WTC11 (cell line): ENCODE measurements at regions not wholly inside any gene's neighbourhood (a gene's known extent, or its start where the extent isn't known, plus 50 kb on each side); places are given as distances from the start of the nearest gene placed in this dataset.

Source experiments
- ATAC-seq: fragments of 200-7000 bp; cut with Tn5 transposase; 2 replicates; pipeline ENCODE4 v1.10.0; 2021; ENCODE audit warnings: mild to moderate bottlenecking, moderate library complexity
- CTCF ChIA-PET: fragments of 300-600 bp; sonication (Branson Sonifier 250); formaldehyde crosslinking; loops from one replicate; lab custom pipeline; 2021; ENCODE audit warnings: antibody characterized with exemption; lab: Charles Lee
- POLR2A ChIA-PET: fragments of 350-600 bp; sonication (Branson Sonifier 250); formaldehyde crosslinking; loops from one replicate; lab custom pipeline; 2021; ENCODE audit warnings: antibody characterized with exemption; lab: Charles Lee
- DNase-seq: peaks from one replicate; pipeline ENCODE4 v3.0.0; 2021; ENCODE audit warnings: low spot score
- H3K27ac Mint-ChIP-seq: 2 replicates; pipeline ENCODE4 v1.8.0; 2021; ENCODE audit warnings: mixed read lengths
- H3K27me3 Mint-ChIP-seq: 2 replicates; pipeline ENCODE4 v1.8.0; 2021; ENCODE audit warnings: low read depth, mild to moderate bottlenecking, moderate library complexity, mixed read lengths
- H3K36me3 Mint-ChIP-seq: 2 replicates; pipeline ENCODE4 v1.8.0; 2021; ENCODE audit warnings: mixed read lengths
- H3K4me1 Mint-ChIP-seq: 2 replicates; pipeline ENCODE4 v1.8.0; 2022; ENCODE audit warnings: mixed read lengths
- H3K4me3 Mint-ChIP-seq: 2 replicates; pipeline ENCODE4 v1.8.0; 2021; ENCODE audit warnings: mild to moderate bottlenecking, moderate library complexity, mixed read lengths
- H3K9me3 Mint-ChIP-seq: 2 replicates; pipeline ENCODE4 v1.8.0; 2021; ENCODE audit warnings: mixed read lengths
- CBFB ChIP-seq: sonication (generic); formaldehyde crosslinking; IDR thresholded peaks from 2 replicates; pipeline ENCODE4 v1.8.1; 2022; ENCODE audit warnings: mild to moderate bottlenecking, low read depth, missing genetic modification reagents
- EMX1 ChIP-seq: fragments of 250-450 bp; sonication (Bioruptor Pico); IDR thresholded peaks from 2 replicates; pipeline ENCODE4 v1.8.0; 2021; ENCODE audit warnings: mild to moderate bottlenecking
- ETV6 ChIP-seq: sonication (generic); formaldehyde crosslinking; IDR thresholded peaks from 2 replicates; pipeline ENCODE4 v1.8.1; 2022; ENCODE audit warnings: mild to moderate bottlenecking, missing genetic modification reagents
- FOXJ3 ChIP-seq: sonication (generic); formaldehyde crosslinking; IDR thresholded peaks from 2 replicates; pipeline ENCODE4 v1.9.0; 2021; ENCODE audit warnings: missing genetic modification reagents, mild to moderate bottlenecking, borderline replicate concordance
- GRHL2 ChIP-seq: fragments of 250-450 bp; sonication (Bioruptor Pico); IDR thresholded peaks from 2 replicates; pipeline ENCODE4 v1.8.0; 2022; ENCODE audit warnings: mild to moderate bottlenecking, moderate library complexity; ENCODE audit not compliant: insufficient replicate concordance, severe bottlenecking
- IRF1 ChIP-seq: sonication (generic); formaldehyde crosslinking; IDR thresholded peaks from 2 replicates; pipeline ENCODE4 v1.8.0; 2023; ENCODE audit warnings: missing genetic modification reagents
- IRF2 ChIP-seq: sonication (generic); formaldehyde crosslinking; IDR thresholded peaks from 2 replicates; pipeline ENCODE4 v1.8.0; 2022; ENCODE audit warnings: low read depth, missing genetic modification reagents, borderline replicate concordance
- JUN ChIP-seq: sonication (generic); formaldehyde crosslinking; IDR thresholded peaks from 2 replicates; pipeline ENCODE4 v1.8.0; 2023; ENCODE audit warnings: mild to moderate bottlenecking, missing genetic modification reagents
- KAT7 ChIP-seq: sonication (generic); formaldehyde crosslinking; IDR thresholded peaks from 2 replicates; pipeline ENCODE4 v1.8.1; 2023; ENCODE audit warnings: missing genetic modification reagents, mild to moderate bottlenecking, borderline replicate concordance
- MAX ChIP-seq: sonication (generic); formaldehyde crosslinking; IDR thresholded peaks from 2 replicates; pipeline ENCODE4 v1.8.0; 2022; ENCODE audit warnings: mild to moderate bottlenecking, missing genetic modification reagents
- MLX ChIP-seq: sonication (generic); formaldehyde crosslinking; IDR thresholded peaks from 2 replicates; pipeline ENCODE4 v1.8.1; 2023; ENCODE audit warnings: mild to moderate bottlenecking, missing genetic modification reagents, moderate library complexity
- MXD4 ChIP-seq: fragments of 250-450 bp; sonication (Bioruptor Pico); IDR thresholded peaks from 2 replicates; pipeline ENCODE4 v1.8.0; 2021; ENCODE audit warnings: mild to moderate bottlenecking, moderate library complexity, borderline replicate concordance
- SOX15 ChIP-seq: fragments of 250-450 bp; sonication (Bioruptor Pico); IDR thresholded peaks from 2 replicates; pipeline ENCODE4 v1.9.0; 2021; ENCODE audit warnings: mild to moderate bottlenecking
- ZNF138 ChIP-seq: sonication (generic); formaldehyde crosslinking; conservative IDR thresholded peaks from 2 replicates; pipeline ENCODE4 v1.8.1; 2022; ENCODE audit warnings: mild to moderate bottlenecking, moderate library complexity, missing genetic modification reagents
- ZNF219 ChIP-seq: sonication (generic); formaldehyde crosslinking; IDR thresholded peaks from 2 replicates; pipeline ENCODE4 v1.8.0; 2023; ENCODE audit warnings: missing genetic modification reagents, mild to moderate bottlenecking, borderline replicate concordance
- ZNF232 ChIP-seq: sonication (generic); formaldehyde crosslinking; IDR thresholded peaks from 2 replicates; pipeline ENCODE4 v1.8.0; 2022; ENCODE audit warnings: mild to moderate bottlenecking, missing genetic modification reagents
- TF ChIP-seq, protein P1 (sequence below): sonication (generic); formaldehyde crosslinking; IDR thresholded peaks from 2 replicates; pipeline ENCODE4 v1.8.0; 2022; ENCODE audit warnings: missing genetic modification reagents
- TF ChIP-seq, protein P2 (sequence below): sonication (generic); formaldehyde crosslinking; IDR thresholded peaks from 2 replicates; pipeline ENCODE4 v1.8.1; 2022; ENCODE audit warnings: missing genetic modification reagents, borderline replicate concordance
- TF ChIP-seq, protein P3 (sequence below): fragments of 250-450 bp; sonication (Bioruptor Pico); IDR thresholded peaks from 2 replicates; pipeline ENCODE4 v1.9.0; 2021; ENCODE audit warnings: mild to moderate bottlenecking, borderline replicate concordance

GRCh38 chr2:58607448-58607847, 366.3 kb upstream of the FANCL start:
- no peak for ATAC-seq
- Mint-ChIP-seq H3K27ac (no peak overlapping the region), H3K27me3 (no peaks in the 10 kb centered on the region)

DNA sequence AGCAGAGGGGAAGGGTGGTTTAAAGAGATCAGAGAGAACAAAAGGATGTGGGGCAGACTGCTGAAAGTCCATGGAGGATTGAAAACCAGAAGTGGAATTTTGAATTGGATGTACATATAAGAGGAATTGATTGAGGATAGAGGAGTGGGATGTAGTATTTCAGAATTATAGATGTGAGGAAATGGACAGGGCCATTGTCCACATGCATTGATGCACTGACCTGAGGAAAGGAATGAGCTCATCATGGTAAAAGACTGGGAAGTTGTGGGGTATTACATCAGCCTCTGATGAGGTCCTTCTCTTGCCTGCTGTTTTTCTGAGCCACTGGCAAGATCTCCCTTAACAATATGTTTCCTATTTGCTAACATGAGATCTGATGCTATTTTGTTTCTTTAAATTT, 365.7 kb upstream of the FANCL start:
- ATAC-seq (no peak), DNase-seq (no peak)
- ChIA-PET POLR2A (no interaction called here), CTCF (interaction anchor here (1.7 kb wide), 1 partner anchor 13 kb away, joined by 8 read pairs; no protein-coding TSS in a partner anchor)
- no peak overlapping the region for H3K4me3 Mint-ChIP-seq
- no peaks in the 10 kb centered on the region for H3K36me3 Mint-ChIP-seq
- H3K9me3 Mint-ChIP-seq = no peaks in the 10 kb centered on the region
- peaks cover 10% of the 10 kb centered on the region for H3K4me1 Mint-ChIP-seq
- H3K27me3 Mint-ChIP-seq = no peaks in the 10 kb centered on the region
- no peak for TF ChIP-seq ZNF138 (CRISPR knock-in tag)
- TF ChIP-seq, protein P1, sequence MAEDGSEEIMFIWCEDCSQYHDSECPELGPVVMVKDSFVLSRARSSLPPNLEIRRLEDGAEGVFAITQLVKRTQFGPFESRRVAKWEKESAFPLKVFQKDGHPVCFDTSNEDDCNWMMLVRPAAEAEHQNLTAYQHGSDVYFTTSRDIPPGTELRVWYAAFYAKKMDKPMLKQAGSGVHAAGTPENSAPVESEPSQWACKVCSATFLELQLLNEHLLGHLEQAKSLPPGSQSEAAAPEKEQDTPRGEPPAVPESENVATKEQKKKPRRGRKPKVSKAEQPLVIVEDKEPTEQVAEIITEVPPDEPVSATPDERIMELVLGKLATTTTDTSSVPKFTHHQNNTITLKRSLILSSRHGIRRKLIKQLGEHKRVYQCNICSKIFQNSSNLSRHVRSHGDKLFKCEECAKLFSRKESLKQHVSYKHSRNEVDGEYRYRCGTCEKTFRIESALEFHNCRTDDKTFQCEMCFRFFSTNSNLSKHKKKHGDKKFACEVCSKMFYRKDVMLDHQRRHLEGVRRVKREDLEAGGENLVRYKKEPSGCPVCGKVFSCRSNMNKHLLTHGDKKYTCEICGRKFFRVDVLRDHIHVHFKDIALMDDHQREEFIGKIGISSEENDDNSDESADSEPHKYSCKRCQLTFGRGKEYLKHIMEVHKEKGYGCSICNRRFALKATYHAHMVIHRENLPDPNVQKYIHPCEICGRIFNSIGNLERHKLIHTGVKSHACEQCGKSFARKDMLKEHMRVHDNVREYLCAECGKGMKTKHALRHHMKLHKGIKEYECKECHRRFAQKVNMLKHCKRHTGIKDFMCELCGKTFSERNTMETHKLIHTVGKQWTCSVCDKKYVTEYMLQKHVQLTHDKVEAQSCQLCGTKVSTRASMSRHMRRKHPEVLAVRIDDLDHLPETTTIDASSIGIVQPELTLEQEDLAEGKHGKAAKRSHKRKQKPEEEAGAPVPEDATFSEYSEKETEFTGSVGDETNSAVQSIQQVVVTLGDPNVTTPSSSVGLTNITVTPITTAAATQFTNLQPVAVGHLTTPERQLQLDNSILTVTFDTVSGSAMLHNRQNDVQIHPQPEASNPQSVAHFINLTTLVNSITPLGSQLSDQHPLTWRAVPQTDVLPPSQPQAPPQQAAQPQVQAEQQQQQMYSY (CRISPR knock-in tag) = peak; percentile 59
- H3K27ac Mint-ChIP-seq = no peak overlapping the region

More at GRCh38 chr2:58607448-58607847, 366.3 kb upstream of the FANCL start:
- no peak overlapping the region for H3K4me3 Mint-ChIP-seq
- no peaks in the 10 kb centered on the region for H3K36me3 Mint-ChIP-seq
- no peak for DNase-seq
- H3K4me1 Mint-ChIP-seq = peaks cover 10% of the 10 kb centered on the region
- no peak for TF ChIP-seq MLX (CRISPR knock-in tag)
- TF ChIP-seq GRHL2 (CRISPR knock-in tag) = no peak
- TF ChIP-seq MXD4 (CRISPR knock-in tag) = no peak
- no peak for TF ChIP-seq ETV6 (CRISPR knock-in tag)
- TF ChIP-seq, protein P2, sequence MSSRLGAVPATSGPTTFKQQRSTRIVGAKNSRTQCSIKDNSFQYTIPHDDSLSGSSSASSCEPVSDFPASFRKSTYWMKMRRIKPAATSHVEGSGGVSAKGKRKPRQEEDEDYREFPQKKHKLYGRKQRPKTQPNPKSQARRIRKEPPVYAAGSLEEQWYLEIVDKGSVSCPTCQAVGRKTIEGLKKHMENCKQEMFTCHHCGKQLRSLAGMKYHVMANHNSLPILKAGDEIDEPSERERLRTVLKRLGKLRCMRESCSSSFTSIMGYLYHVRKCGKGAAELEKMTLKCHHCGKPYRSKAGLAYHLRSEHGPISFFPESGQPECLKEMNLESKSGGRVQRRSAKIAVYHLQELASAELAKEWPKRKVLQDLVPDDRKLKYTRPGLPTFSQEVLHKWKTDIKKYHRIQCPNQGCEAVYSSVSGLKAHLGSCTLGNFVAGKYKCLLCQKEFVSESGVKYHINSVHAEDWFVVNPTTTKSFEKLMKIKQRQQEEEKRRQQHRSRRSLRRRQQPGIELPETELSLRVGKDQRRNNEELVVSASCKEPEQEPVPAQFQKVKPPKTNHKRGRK = no peak
- no peak for TF ChIP-seq SOX15 (CRISPR knock-in tag)
- TF ChIP-seq EMX1 (CRISPR knock-in tag) = no peak
- no peak for TF ChIP-seq MAX (CRISPR knock-in tag)
- TF ChIP-seq, all 79 proteins: peak for 0
- ChIA-PET CTCF (interaction anchor here (1.7 kb wide), 1 partner anchor 13 kb away, joined by 8 read pairs; no protein-coding TSS in a partner anchor), POLR2A (no interaction called here)
- no peaks in the 10 kb centered on the region for H3K9me3 Mint-ChIP-seq

GRCh38 chr2:58604096-58604495, 363.0 kb upstream of the FANCL start:
- ChIA-PET POLR2A (no interaction called here), CTCF (interaction anchor here (2.1 kb wide), 1 partner anchor 10 kb away, joined by 9 read pairs; no protein-coding TSS in a partner anchor)
- ATAC-seq = no peak
- no peak for DNase-seq
- Mint-ChIP-seq H3K27me3 (no peaks in the 10 kb centered on the region), H3K36me3 (no peaks in the 10 kb centered on the region), H3K4me1 (peaks cover 6% of the 10 kb centered on the region), H3K4me3 (no peak overlapping the region), H3K27ac (no peak overlapping the region), H3K9me3 (peaks cover 1% of the 10 kb centered on the region)
- TF ChIP-seq MLX (CRISPR knock-in tag) (no peak), FOXJ3 (CRISPR knock-in tag) (no peak), ZNF219 (no peak), JUN (CRISPR knock-in tag) (no peak), CBFB (CRISPR knock-in tag) (no peak), IRF2 (CRISPR knock-in tag) (no peak), IRF1 (CRISPR knock-in tag) (no peak), MXD4 (CRISPR knock-in tag) (no peak), KAT7 (CRISPR knock-in tag) (no peak), ZNF232 (CRISPR knock-in tag) (no peak), ETV6 (CRISPR knock-in tag) (no peak)
- TF ChIP-seq, protein P3, sequence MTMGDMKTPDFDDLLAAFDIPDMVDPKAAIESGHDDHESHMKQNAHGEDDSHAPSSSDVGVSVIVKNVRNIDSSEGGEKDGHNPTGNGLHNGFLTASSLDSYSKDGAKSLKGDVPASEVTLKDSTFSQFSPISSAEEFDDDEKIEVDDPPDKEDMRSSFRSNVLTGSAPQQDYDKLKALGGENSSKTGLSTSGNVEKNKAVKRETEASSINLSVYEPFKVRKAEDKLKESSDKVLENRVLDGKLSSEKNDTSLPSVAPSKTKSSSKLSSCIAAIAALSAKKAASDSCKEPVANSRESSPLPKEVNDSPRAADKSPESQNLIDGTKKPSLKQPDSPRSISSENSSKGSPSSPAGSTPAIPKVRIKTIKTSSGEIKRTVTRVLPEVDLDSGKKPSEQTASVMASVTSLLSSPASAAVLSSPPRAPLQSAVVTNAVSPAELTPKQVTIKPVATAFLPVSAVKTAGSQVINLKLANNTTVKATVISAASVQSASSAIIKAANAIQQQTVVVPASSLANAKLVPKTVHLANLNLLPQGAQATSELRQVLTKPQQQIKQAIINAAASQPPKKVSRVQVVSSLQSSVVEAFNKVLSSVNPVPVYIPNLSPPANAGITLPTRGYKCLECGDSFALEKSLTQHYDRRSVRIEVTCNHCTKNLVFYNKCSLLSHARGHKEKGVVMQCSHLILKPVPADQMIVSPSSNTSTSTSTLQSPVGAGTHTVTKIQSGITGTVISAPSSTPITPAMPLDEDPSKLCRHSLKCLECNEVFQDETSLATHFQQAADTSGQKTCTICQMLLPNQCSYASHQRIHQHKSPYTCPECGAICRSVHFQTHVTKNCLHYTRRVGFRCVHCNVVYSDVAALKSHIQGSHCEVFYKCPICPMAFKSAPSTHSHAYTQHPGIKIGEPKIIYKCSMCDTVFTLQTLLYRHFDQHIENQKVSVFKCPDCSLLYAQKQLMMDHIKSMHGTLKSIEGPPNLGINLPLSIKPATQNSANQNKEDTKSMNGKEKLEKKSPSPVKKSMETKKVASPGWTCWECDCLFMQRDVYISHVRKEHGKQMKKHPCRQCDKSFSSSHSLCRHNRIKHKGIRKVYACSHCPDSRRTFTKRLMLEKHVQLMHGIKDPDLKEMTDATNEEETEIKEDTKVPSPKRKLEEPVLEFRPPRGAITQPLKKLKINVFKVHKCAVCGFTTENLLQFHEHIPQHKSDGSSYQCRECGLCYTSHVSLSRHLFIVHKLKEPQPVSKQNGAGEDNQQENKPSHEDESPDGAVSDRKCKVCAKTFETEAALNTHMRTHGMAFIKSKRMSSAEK (CRISPR knock-in tag) = no peak
